ENCODE measurements at regions not wholly inside any gene's neighbourhood (a gene's known extent, or its start where the extent isn't known, plus 50 kb on each side); places are given as distances from the start of the nearest gene placed in this dataset.

- H3K27ac ChIP-seq: no peak overlapping the region
- no peak for TF ChIP-seq CTCF (IDR thresholded peaks at IDR 0.05)
- H3K36me3 ChIP-seq: no peaks in the 10 kb centered on the region
- H3K9me3 ChIP-seq: no peaks in the 10 kb centered on the region
- H3K4me1 ChIP-seq: no peaks in the 10 kb centered on the region
- H3K4me3 ChIP-seq: no peak overlapping the region
- H3K27me3 ChIP-seq: no peaks in the 10 kb centered on the region
- DNase-seq (ENCODE audit: low spot score): no peak
Measured at GRCh38 chr10:83272666-83273434, 866.5 kb upstream of the GHITM start.

GRCh38 chr10:83274088-83274487 lies 865.2 kb upstream of the GHITM start:
- no peak for TF ChIP-seq CTCF (IDR thresholded peaks at IDR 0.05)
- Histone ChIP-seq H3K27me3 (no peaks in the 10 kb centered on the region), H3K4me3 (no peak overlapping the region), H3K36me3 (no peaks in the 10 kb centered on the region), H3K9me3 (no peaks in the 10 kb centered on the region), H3K27ac (no peak overlapping the region), H3K4me1 (no peaks in the 10 kb centered on the region)
- DNase-seq (ENCODE audit: low spot score): no peak

- no peak for DNase-seq (ENCODE audit: low spot score)
- no peaks in the 10 kb centered on the region for H3K27me3 ChIP-seq
- no peak overlapping the region for H3K27ac ChIP-seq
- no peaks in the 10 kb centered on the region for H3K36me3 ChIP-seq
- no peak overlapping the region for H3K4me3 ChIP-seq
- no peaks in the 10 kb centered on the region for H3K9me3 ChIP-seq
- H3K4me1 ChIP-seq: no peaks in the 10 kb centered on the region
- no peak for TF ChIP-seq CTCF (IDR thresholded peaks at IDR 0.05)
Measured at GRCh38 chr10:83276971-83277370, 862.3 kb upstream of the GHITM start.

- DNase-seq (ENCODE audit: low spot score): no peak
- no peaks in the 10 kb centered on the region for H3K36me3 ChIP-seq
- no peak for TF ChIP-seq CTCF (IDR thresholded peaks at IDR 0.05)
- H3K27me3 ChIP-seq: no peaks in the 10 kb centered on the region
- H3K4me3 ChIP-seq: no peak overlapping the region
- peaks cover 0 to 9% of the 10 kb centered on the region in 2 donors for H3K9me3 ChIP-seq
- no peak overlapping the region for H3K27ac ChIP-seq
- no peaks in the 10 kb centered on the region for H3K4me1 ChIP-seq
Measured at GRCh38 chr10:83283151-83283550, 856.2 kb upstream of the GHITM start.

- no peak overlapping the region for H3K4me3 ChIP-seq
- no peaks in the 10 kb centered on the region for H3K4me1 ChIP-seq
- H3K27ac ChIP-seq: no peak overlapping the region
- DNase-seq (ENCODE audit: low spot score): no peak
- peaks cover 0 to 9% of the 10 kb centered on the region in 2 donors for H3K9me3 ChIP-seq
- H3K36me3 ChIP-seq: no peaks in the 10 kb centered on the region
- no peaks in the 10 kb centered on the region for H3K27me3 ChIP-seq
- TF ChIP-seq CTCF (IDR thresholded peaks at IDR 0.05): no peak
Measured at GRCh38 chr10:83287374-83287773, 851.9 kb upstream of the GHITM start.

GRCh38 chr10:83289373-83289772 lies 849.9 kb upstream of the GHITM start:
- DNase-seq (ENCODE audit: low spot score): no peak
- no peak for TF ChIP-seq CTCF (IDR thresholded peaks at IDR 0.05)
- no peak overlapping the region for H3K4me3 ChIP-seq
- no peaks in the 10 kb centered on the region for H3K4me1 ChIP-seq
- H3K27ac ChIP-seq: no peak overlapping the region
- peaks cover 0 to 9% of the 10 kb centered on the region in 2 donors for H3K9me3 ChIP-seq
- no peaks in the 10 kb centered on the region for H3K27me3 ChIP-seq
- no peaks in the 10 kb centered on the region for H3K36me3 ChIP-seq
